A549 (cell line): ENCODE measurements at regions not wholly inside any gene's neighbourhood (a gene's known extent, or its start where the extent isn't known, plus 50 kb on each side); places are given as distances from the start of the nearest gene placed in this dataset.

Experiments used
- ATAC-seq, 2 experiments: fragments of 200-7000 bp in 1 of 2; fragments of >200 bp in 1 of 2; cut with Nextera tagmentation in 1 of 2; cut with Tn5 transposase in 1 of 2; 3 replicates each; pipeline versions ENCODE4 v1.8.0 to v1.9.1; 2018 to 2020; ENCODE audit warnings: mild to moderate bottlenecking in 1 of 2, moderate library complexity in 1 of 2
- CTCF ChIA-PET: fragments of 300-600 bp; sonication (Branson Sonifier 250); formaldehyde crosslinking; extraction: SDS; loops from one replicate; lab custom pipeline; 2021; ENCODE audit warnings: antibody characterized with exemption, inconsistent platforms; lab: Yijun Ruan, JAX
- POLR2A ChIA-PET: fragments of 350-600 bp; formaldehyde crosslinking; extraction: SDS; loops from one replicate; lab custom pipeline; 2021; ENCODE audit warnings: antibody characterized with exemption, inconsistent platforms; lab: Yijun Ruan, JAX
- DNase-seq, 2 experiments: peaks; one replicate each; pipeline versions ENCODE4 v3.0.0 to v3.0.0-alpha.2; 2011 to 2016; ENCODE audit warnings: low read depth in 1 of 2, low spot score in 1 of 2
- FAIRE-seq: peaks from 2 replicates; lab custom pipeline; 2011; peaks lifted over from hg19 to GRCh38; lab: Jason Lieb, UNC
- H3K27ac ChIP-seq, 2 experiments: fragments of >200 bp; sonication (Bioruptor Twin); formaldehyde crosslinking; 3 replicates each; pipeline ENCODE4 v1.5.1; 2016 to 2017
- H3K4me1 ChIP-seq: fragments of >200 bp; sonication (Bioruptor Twin); formaldehyde crosslinking; 3 replicates; pipeline ENCODE4 v1.6.1; 2016
- H3K4me2 ChIP-seq: fragments of >200 bp; sonication (Bioruptor Twin); formaldehyde crosslinking; 3 replicates; pipeline ENCODE4 v1.6.1; 2016
- H3K4me3 ChIP-seq: fragments of >200 bp; sonication (Bioruptor Twin); formaldehyde crosslinking; 3 replicates; pipeline ENCODE4 v1.5.1; 2016
- H3K9me3 ChIP-seq: fragments of >200 bp; sonication (Bioruptor Twin); formaldehyde crosslinking; 3 replicates; pipeline ENCODE4 v1.6.1; 2016
- BHLHE40 ChIP-seq: IDR thresholded peaks from 2 replicates; pipeline ENCODE4 v1.6.1; 2012; ENCODE audit warnings: low read depth, low read length, inconsistent platforms
- CBX8 ChIP-seq: fragments of 200-600 bp; sonication (generic); IDR thresholded peaks from 2 replicates; pipeline ENCODE4 v1.6.1; 2016
- EP300 ChIP-seq, 2 experiments: fragments of >200 bp; sonication (Bioruptor Twin); formaldehyde crosslinking; IDR thresholded peaks; 2 replicates in 1 of 2; 3 replicates in 1 of 2; pipeline ENCODE4 v1.6.1; 2016 to 2017
- FOSL2 ChIP-seq, 2 experiments: fragments of 450-650 bp in 1 of 2; fragments of >200 bp in 1 of 2; sonication (Bioruptor Twin) in 1 of 2; formaldehyde crosslinking; IDR thresholded peaks; 2 replicates each; pipeline versions ENCODE4 v1.5.0 to v1.6.1; 2016 to 2020; ENCODE audit warnings: mild to moderate bottlenecking in 1 of 2, moderate library complexity in 1 of 2
- GATA3 ChIP-seq: IDR thresholded peaks from 2 replicates; pipeline ENCODE4 v1.6.1; 2012; ENCODE audit warnings: borderline replicate concordance
- HOXB13 ChIP-seq: fragments of 250-450 bp; sonication (Bioruptor Pico); IDR thresholded peaks from 2 replicates; pipeline ENCODE4 v1.5.0; 2020; ENCODE audit warnings: low read depth, mild to moderate bottlenecking, moderate library complexity
- HOXB5 ChIP-seq: fragments of 250-450 bp; sonication (Bioruptor Pico); IDR thresholded peaks from 2 replicates; pipeline ENCODE4 v1.5.0; 2020; ENCODE audit warnings: mild to moderate bottlenecking, moderate library complexity
- JUN ChIP-seq, 2 experiments: fragments of >200 bp; sonication (Bioruptor Twin); formaldehyde crosslinking; IDR thresholded peaks; 2 replicates in 1 of 2; 3 replicates in 1 of 2; pipeline ENCODE4 v1.6.1; 2016 to 2017
- KDM1A ChIP-seq: fragments of 200-600 bp; sonication (generic); IDR thresholded peaks from 2 replicates; pipeline ENCODE4 v1.6.1; 2016; ENCODE audit warnings: low read depth, mild to moderate bottlenecking
- KDM5A ChIP-seq: fragments of 200-600 bp; sonication (generic); IDR thresholded peaks from 2 replicates; pipeline ENCODE4 v1.6.1; 2016; ENCODE audit warnings: antibody characterized with exemption, mild to moderate bottlenecking
- MAFK ChIP-seq: fragments of 450-650 bp; IDR thresholded peaks from 2 replicates; pipeline ENCODE4 v1.6.1; 2014; ENCODE audit not compliant: partially characterized antibody
- NFE2L2 ChIP-seq: fragments of 150-350 bp; conservative IDR thresholded peaks from 2 replicates; pipeline ENCODE4 v1.6.1; 2014; ENCODE audit warnings: low read length
- POLR2A ChIP-seq: IDR thresholded peaks from 2 replicates; pipeline ENCODE4 v1.6.1; 2012; ENCODE audit warnings: mild to moderate bottlenecking, low read length
- RARB ChIP-seq: fragments of 250-450 bp; sonication (Bioruptor Pico); IDR thresholded peaks from 2 replicates; pipeline ENCODE4 v1.8.0; 2021; ENCODE audit warnings: mild to moderate bottlenecking, moderate library complexity
- RFX5 ChIP-seq: fragments of 450-650 bp; IDR thresholded peaks from 2 replicates; pipeline ENCODE4 v1.7.1; 2014; ENCODE audit warnings: antibody characterized with exemption, mild to moderate bottlenecking, moderate library complexity
- SMC3 ChIP-seq: fragments of >200 bp; sonication (Bioruptor Twin); formaldehyde crosslinking; IDR thresholded peaks from 3 replicates; pipeline ENCODE4 v1.6.1; 2018; ENCODE audit warnings: inconsistent platforms
- TFCP2L1 ChIP-seq: fragments of 250-450 bp; sonication (Bioruptor Pico); IDR thresholded peaks from 2 replicates; pipeline ENCODE4 v1.5.0; 2021; ENCODE audit warnings: mild to moderate bottlenecking
- TP53 ChIP-seq: fragments of 250-450 bp; sonication (Bioruptor Pico); IDR thresholded peaks from 2 replicates; pipeline ENCODE4 v1.5.0; 2021; ENCODE audit warnings: mild to moderate bottlenecking, moderate library complexity
- ZFP36 ChIP-seq: fragments of 450-650 bp; IDR thresholded peaks from 2 replicates; pipeline ENCODE4 v1.6.1; 2014; ENCODE audit warnings: borderline replicate concordance; ENCODE audit not compliant: partially characterized antibody
- ZNF302 ChIP-seq: fragments of 250-450 bp; sonication (Bioruptor Pico); IDR thresholded peaks from 2 replicates; pipeline ENCODE4 v1.9.0; 2021; ENCODE audit warnings: inconsistent platforms, mild to moderate bottlenecking, moderate library complexity
- WGBS: methylation state at CpG from one replicate; pipeline ENCODE4 v1.1.6; 2017; ENCODE audit errors: missing lambda C conversion rate; 5-methylcytosine and 5-hydroxymethylcytosine counted together
- TF ChIP-seq, protein P1 (sequence below): fragments of 150-350 bp; IDR thresholded peaks from 2 replicates; pipeline ENCODE4 v1.6.1; 2014; ENCODE audit warnings: low read depth, mild to moderate bottlenecking, low read length
- TF ChIP-seq, protein P2 (sequence below): fragments of 250-450 bp; sonication (Bioruptor Pico); IDR thresholded peaks from 2 replicates; pipeline ENCODE4 v1.5.0; 2021; ENCODE audit warnings: mild to moderate bottlenecking, moderate library complexity, borderline replicate concordance
- TF ChIP-seq, protein P3 (sequence below): IDR thresholded peaks from 2 replicates; pipeline ENCODE4 v1.6.1; 2012
- TF ChIP-seq, protein P4 (sequence below): fragments of 450-650 bp; IDR thresholded peaks from 2 replicates; pipeline ENCODE4 v1.6.1; 2014; ENCODE audit warnings: antibody characterized with exemption
- TF ChIP-seq, protein P5 (sequence below): IDR thresholded peaks from 2 replicates; pipeline ENCODE4 v1.6.1; 2012; ENCODE audit warnings: low read depth, borderline replicate concordance
- TF ChIP-seq, protein P6 (sequence below): fragments of >200 bp; sonication (Bioruptor Twin); formaldehyde crosslinking; IDR thresholded peaks from 3 replicates; pipeline ENCODE4 v1.5.1; 2016
- TF ChIP-seq, protein P7 (sequence below): IDR thresholded peaks from 2 replicates; pipeline ENCODE4 v1.6.1; 2012

DNA sequence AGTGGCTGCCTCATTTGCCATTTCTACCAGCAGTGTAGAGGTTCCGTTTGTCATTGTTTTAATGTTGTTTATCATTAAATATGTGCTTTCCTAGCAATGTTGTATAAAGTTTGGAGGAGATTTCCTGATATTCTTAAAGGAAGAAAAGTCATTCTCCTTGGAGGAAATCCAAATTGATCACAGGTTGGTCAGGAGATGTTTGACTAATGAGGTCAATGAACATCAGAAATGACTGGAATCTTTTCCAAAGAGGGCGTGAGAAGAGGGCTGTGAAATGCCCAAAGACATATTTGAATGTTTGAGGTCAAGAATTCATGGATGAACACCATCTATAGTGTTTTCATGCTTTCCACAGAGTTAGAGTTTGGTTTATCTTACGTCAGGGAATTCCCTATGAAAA lies 471.3 kb downstream of the MAT2B start:
- CTCF ChIA-PET, result no interaction called here
- TF ChIP-seq KDM1A (no peak), BHLHE40 (no peak), MAFK (no peak), CBX8 (no peak), POLR2A (no peak), GATA3 (no peak), KDM5A (no peak), SMC3 (no peak), RFX5 (no peak)
- TF ChIP-seq, protein P1, sequence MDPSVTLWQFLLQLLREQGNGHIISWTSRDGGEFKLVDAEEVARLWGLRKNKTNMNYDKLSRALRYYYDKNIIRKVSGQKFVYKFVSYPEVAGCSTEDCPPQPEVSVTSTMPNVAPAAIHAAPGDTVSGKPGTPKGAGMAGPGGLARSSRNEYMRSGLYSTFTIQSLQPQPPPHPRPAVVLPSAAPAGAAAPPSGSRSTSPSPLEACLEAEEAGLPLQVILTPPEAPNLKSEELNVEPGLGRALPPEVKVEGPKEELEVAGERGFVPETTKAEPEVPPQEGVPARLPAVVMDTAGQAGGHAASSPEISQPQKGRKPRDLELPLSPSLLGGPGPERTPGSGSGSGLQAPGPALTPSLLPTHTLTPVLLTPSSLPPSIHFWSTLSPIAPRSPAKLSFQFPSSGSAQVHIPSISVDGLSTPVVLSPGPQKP, result no peak
- TF ChIP-seq, protein P2, sequence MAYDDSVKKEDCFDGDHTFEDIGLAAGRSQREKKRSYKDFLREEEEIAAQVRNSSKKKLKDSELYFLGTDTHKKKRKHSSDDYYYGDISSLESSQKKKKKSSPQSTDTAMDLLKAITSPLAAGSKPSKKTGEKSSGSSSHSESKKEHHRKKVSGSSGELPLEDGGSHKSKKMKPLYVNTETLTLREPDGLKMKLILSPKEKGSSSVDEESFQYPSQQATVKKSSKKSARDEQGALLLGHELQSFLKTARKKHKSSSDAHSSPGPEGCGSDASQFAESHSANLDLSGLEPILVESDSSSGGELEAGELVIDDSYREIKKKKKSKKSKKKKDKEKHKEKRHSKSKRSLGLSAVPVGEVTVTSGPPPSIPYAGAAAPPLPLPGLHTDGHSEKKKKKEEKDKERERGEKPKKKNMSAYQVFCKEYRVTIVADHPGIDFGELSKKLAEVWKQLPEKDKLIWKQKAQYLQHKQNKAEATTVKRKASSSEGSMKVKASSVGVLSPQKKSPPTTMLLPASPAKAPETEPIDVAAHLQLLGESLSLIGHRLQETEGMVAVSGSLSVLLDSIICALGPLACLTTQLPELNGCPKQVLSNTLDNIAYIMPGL (CRISPR knock-in tag), result no peak
- TF ChIP-seq, protein P3, sequence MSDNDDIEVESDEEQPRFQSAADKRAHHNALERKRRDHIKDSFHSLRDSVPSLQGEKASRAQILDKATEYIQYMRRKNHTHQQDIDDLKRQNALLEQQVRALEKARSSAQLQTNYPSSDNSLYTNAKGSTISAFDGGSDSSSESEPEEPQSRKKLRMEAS, result no peak
- TF ChIP-seq, protein P4, sequence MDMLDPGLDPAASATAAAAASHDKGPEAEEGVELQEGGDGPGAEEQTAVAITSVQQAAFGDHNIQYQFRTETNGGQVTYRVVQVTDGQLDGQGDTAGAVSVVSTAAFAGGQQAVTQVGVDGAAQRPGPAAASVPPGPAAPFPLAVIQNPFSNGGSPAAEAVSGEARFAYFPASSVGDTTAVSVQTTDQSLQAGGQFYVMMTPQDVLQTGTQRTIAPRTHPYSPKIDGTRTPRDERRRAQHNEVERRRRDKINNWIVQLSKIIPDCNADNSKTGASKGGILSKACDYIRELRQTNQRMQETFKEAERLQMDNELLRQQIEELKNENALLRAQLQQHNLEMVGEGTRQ, result no peak
- TF ChIP-seq, protein P5, sequence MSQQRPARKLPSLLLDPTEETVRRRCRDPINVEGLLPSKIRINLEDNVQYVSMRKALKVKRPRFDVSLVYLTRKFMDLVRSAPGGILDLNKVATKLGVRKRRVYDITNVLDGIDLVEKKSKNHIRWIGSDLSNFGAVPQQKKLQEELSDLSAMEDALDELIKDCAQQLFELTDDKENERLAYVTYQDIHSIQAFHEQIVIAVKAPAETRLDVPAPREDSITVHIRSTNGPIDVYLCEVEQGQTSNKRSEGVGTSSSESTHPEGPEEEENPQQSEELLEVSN, result no peak
- TF ChIP-seq, all 56 proteins: peak for 0
- POLR2A ChIA-PET, result no interaction called here
- no peak overlapping the region for H3K4me3 ChIP-seq
- WGBS, result 2% methylated on average over 3 of the region's 3 CpGs
- no peaks in the 10 kb centered on the region; the same call in 2 of the 3 replicates for H3K9me3 ChIP-seq
- ATAC-seq (no peak), DNase-seq (no peak), FAIRE-seq (no peak)
- no peak overlapping the region for H3K27ac ChIP-seq
- no peak overlapping the region for H3K4me2 ChIP-seq
- no peaks in the 10 kb centered on the region for H3K4me1 ChIP-seq

DNA sequence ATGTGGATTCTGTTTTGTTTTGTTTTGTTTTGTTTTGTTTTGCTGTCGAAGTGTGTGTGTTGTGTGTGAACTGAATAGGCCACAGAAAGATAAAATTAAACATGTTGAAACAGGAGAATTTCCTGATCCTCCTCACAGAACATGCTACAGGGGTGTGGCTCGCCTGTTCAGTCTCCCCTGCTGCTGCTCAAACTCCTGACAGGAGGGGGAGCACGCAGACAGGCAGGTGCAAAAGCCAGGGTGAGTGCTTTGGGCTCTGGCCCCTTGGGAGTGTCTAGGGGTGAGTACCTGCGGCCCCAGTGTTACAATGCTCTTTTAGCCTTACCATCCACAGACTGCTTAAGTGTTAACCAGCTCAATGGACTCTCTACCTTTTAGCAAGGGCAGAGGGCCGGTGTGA lies 473.5 kb downstream of the MAT2B start:
- CTCF ChIA-PET, result no interaction called here
- 5% methylated on average over 5 of the region's 5 CpGs for WGBS
- TF ChIP-seq HOXB5 (CRISPR knock-in tag) (no peak), RFX5 (no peak), NFE2L2 (no peak), JUN (IDR thresholded peaks at IDR 0.05) (no peak), FOSL2 (IDR thresholded peaks at IDR 0.05) (no peak), FOSL2 (CRISPR knock-in tag; IDR thresholded peaks at IDR 0.05) (no peak), RARB (CRISPR knock-in tag) (no peak), TP53 (CRISPR knock-in tag) (no peak), CBX8 (no peak), HOXB13 (CRISPR knock-in tag) (no peak), KDM5A (no peak), ZFP36 (no peak), BHLHE40 (no peak), EP300 (IDR thresholded peaks at IDR 0.05) (no peak), TFCP2L1 (CRISPR knock-in tag) (no peak), ZNF302 (no peak)
- TF ChIP-seq, protein P6, sequence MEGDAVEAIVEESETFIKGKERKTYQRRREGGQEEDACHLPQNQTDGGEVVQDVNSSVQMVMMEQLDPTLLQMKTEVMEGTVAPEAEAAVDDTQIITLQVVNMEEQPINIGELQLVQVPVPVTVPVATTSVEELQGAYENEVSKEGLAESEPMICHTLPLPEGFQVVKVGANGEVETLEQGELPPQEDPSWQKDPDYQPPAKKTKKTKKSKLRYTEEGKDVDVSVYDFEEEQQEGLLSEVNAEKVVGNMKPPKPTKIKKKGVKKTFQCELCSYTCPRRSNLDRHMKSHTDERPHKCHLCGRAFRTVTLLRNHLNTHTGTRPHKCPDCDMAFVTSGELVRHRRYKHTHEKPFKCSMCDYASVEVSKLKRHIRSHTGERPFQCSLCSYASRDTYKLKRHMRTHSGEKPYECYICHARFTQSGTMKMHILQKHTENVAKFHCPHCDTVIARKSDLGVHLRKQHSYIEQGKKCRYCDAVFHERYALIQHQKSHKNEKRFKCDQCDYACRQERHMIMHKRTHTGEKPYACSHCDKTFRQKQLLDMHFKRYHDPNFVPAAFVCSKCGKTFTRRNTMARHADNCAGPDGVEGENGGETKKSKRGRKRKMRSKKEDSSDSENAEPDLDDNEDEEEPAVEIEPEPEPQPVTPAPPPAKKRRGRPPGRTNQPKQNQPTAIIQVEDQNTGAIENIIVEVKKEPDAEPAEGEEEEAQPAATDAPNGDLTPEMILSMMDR, result no peak
- TF ChIP-seq, protein P5, result no peak
- TF ChIP-seq, protein P7, sequence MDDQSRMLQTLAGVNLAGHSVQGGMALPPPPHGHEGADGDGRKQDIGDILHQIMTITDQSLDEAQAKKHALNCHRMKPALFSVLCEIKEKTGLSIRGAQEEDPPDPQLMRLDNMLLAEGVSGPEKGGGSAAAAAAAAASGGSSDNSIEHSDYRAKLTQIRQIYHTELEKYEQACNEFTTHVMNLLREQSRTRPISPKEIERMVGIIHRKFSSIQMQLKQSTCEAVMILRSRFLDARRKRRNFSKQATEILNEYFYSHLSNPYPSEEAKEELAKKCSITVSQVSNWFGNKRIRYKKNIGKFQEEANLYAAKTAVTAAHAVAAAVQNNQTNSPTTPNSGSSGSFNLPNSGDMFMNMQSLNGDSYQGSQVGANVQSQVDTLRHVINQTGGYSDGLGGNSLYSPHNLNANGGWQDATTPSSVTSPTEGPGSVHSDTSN, result no peak
- TF ChIP-seq, protein P2 (CRISPR knock-in tag), result no peak

More for the DNA sequence above, 473.5 kb downstream of the MAT2B start:
- ATAC-seq (no peak), FAIRE-seq (no peak), DNase-seq (no peak)
- no peak overlapping the region for H3K4me3 ChIP-seq
- H3K9me3 ChIP-seq, result no peaks in the 10 kb centered on the region; the same call in 2 of the 3 replicates
- H3K4me2 ChIP-seq, result no peak overlapping the region
- H3K4me1 ChIP-seq, result no peaks in the 10 kb centered on the region
- POLR2A ChIA-PET, result no interaction called here
- H3K27ac ChIP-seq, result no peak overlapping the region
